ENCODE measurements at regions not wholly inside any gene's neighbourhood (a gene's known extent, or its start where the extent isn't known, plus 50 kb on each side); places are given as distances from the start of the nearest gene placed in this dataset.

GRCh38 chr10:130251766-130252165 is 115.6 kb downstream of the GLRX3 start:
- in situ Hi-C loops (cut with HindIII; ENCODE audit: low pct_unique_long_range_greater_than_20kb, low sequenced_read_pairs), result no loop called here
- ChIA-PET POLR2A (no interaction called here), CTCF (interaction anchor here (0.6 kb wide), 1 partner anchor 363 kb away, joined by 11 read pairs; no protein-coding TSS in a partner anchor)
- intact Hi-C loops (cut with micrococcal nuclease; ENCODE audit: unreplicated experiment), result no loop called here
- ATAC-seq, result no peak
- DNase-seq (ENCODE audit: low read depth, low spot score), result no peak
- TF ChIP-seq REST (IDR thresholded peaks at IDR 0.05; ENCODE audit: insufficient read depth in 1 of 2, low read depth in 2 of 2, low read length in 1 of 2), result no peak
- no peak overlapping the region for H3K4me3 ChIP-seq (ENCODE audit: low read depth in 2 of 2, low read length in 2 of 2)
- H3K9me3 ChIP-seq (ENCODE audit: control insufficient read depth, insufficient read depth, low read depth, low read length), result no peaks in the 10 kb centered on the region
- no peaks in the 10 kb centered on the region for H3K36me3 ChIP-seq (ENCODE audit: control insufficient read depth, insufficient read depth, low read length)
- H3K27ac ChIP-seq (ENCODE audit: low read length), result no peak overlapping the region
- H3K27me3 ChIP-seq (ENCODE audit: control insufficient read depth, insufficient read depth, low read length), result no peaks in the 10 kb centered on the region
- BruUV-seq (replicated peaks), result no TSS peak
- H3K4me1 ChIP-seq (ENCODE audit: control insufficient read depth, insufficient read depth, low read length), result no peaks in the 10 kb centered on the region

- BruUV-seq (replicated peaks), result no TSS peak
- intact Hi-C loops (cut with micrococcal nuclease; ENCODE audit: unreplicated experiment), result no loop called here
- Histone ChIP-seq H3K9me3 (ENCODE audit: control insufficient read depth, insufficient read depth, low read depth, low read length) (no peaks in the 10 kb centered on the region; the same call in 1 of the 2 replicates), H3K27ac (ENCODE audit: low read length) (no peak overlapping the region), H3K36me3 (ENCODE audit: control insufficient read depth, insufficient read depth, low read length) (no peaks in the 10 kb centered on the region), H3K4me3 (ENCODE audit: low read depth in 2 of 2, low read length in 2 of 2) (no peak overlapping the region), H3K27me3 (ENCODE audit: control insufficient read depth, insufficient read depth, low read length) (no peaks in the 10 kb centered on the region), H3K4me1 (ENCODE audit: control insufficient read depth, insufficient read depth, low read length) (no peaks in the 10 kb centered on the region)
- ChIA-PET CTCF (no interaction called here), POLR2A (no interaction called here)
- ATAC-seq (no peak), DNase-seq (ENCODE audit: low read depth, low spot score) (no peak)
- TF ChIP-seq REST (IDR thresholded peaks at IDR 0.05; ENCODE audit: insufficient read depth in 1 of 2, low read depth in 2 of 2, low read length in 1 of 2), result peak; percentile 17 to 59; a peak in 2 of 4 replicates
- TF ChIP-seq TCF7L2 (IDR thresholded peaks at IDR 0.05; ENCODE audit: low read depth, low read length), result no peak
- in situ Hi-C loops (cut with HindIII; ENCODE audit: low pct_unique_long_range_greater_than_20kb, low sequenced_read_pairs), result no loop called here
These were observed 118.1 kb downstream of the GLRX3 start for GRCh38 chr10:130254243-130254642.

- H3K9me3 ChIP-seq (ENCODE audit: control insufficient read depth, insufficient read depth, low read depth, low read length), result peaks cover 2% of the 10 kb centered on the region; the same call in 1 of the 2 replicates
- no peaks in the 10 kb centered on the region for H3K4me1 ChIP-seq (ENCODE audit: control insufficient read depth, insufficient read depth, low read length)
- in situ Hi-C loops (cut with HindIII; ENCODE audit: low pct_unique_long_range_greater_than_20kb, low sequenced_read_pairs) (no loop called here), intact Hi-C loops (cut with micrococcal nuclease; ENCODE audit: unreplicated experiment) (no loop called here)
- ATAC-seq, result peak; percentile 72
- no peak overlapping the region for H3K4me3 ChIP-seq (ENCODE audit: low read depth in 2 of 2, low read length in 2 of 2)
- TF ChIP-seq CTCF (IDR thresholded peaks at IDR 0.05) (peak; percentile 78), TCF7L2 (IDR thresholded peaks at IDR 0.05; ENCODE audit: low read depth, low read length) (no peak)
- no peaks in the 10 kb centered on the region for H3K36me3 ChIP-seq (ENCODE audit: control insufficient read depth, insufficient read depth, low read length)
- ChIA-PET CTCF (no interaction called here), POLR2A (no interaction called here)
- H3K27me3 ChIP-seq (ENCODE audit: control insufficient read depth, insufficient read depth, low read length), result no peaks in the 10 kb centered on the region
- H3K27ac ChIP-seq (ENCODE audit: low read length), result no peak overlapping the region
- no TSS peak for BruUV-seq (replicated peaks)
- DNase-seq (ENCODE audit: low read depth, low spot score), result no peak
These were observed 118.5 kb downstream of the GLRX3 start for GRCh38 chr10:130254662-130255061.
